Adipose tissue (tissue), 3 donors: ENCODE measurements at regions not wholly inside any gene's neighbourhood (a gene's known extent, or its start where the extent isn't known, plus 50 kb on each side); places are given as distances from the start of the nearest gene placed in this dataset.
"Not testable (repeated sequence)": the region's sequence is repeated elsewhere in the genome, so short reads cannot be mapped to it uniquely, and the experiment has no call there.

Source experiments
- H3K27ac ChIP-seq: one replicate; pipeline ENCODE4 v1.5.1; 2013; ENCODE audit warnings: low read depth, low read length
- WGBS, 3 donors: extraction: QIAGEN DNeasy Blood & Tissue Kit; methylation state at CpG; one replicate each; pipeline ENCODE4 v1.1.7; 2013; 5-methylcytosine and 5-hydroxymethylcytosine counted together
- donor health status: healthy with polysubstance abuse.
- donor health status: Bipolar disorder and iron deficiency.
- donor health status: healthy.

DNA sequence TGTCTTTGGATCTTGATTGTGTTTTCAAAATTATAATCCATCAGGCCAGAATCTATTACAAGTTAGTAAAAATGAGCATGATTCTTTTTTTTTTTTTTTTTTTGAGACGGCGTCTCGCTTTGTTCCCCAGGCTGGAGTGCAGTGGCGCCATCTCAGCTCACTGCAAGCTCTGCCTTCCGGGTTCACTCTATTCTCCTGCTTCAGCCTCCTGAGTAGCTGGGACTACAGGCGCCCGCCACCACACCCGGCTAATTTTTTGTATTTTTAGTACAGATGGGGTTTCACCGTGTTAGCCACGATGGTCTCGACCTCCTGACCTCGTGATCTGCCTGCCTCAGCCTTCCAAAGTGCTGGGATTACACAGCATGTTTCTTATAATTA lies 258.8 kb downstream of the ANAPC1 start:
- H3K27ac ChIP-seq: not testable (repeated sequence)
- WGBS, 3 donors: 62 to 82% (median 66%) methylated on average over 11 to 12 of the region's 12 CpGs

DNA sequence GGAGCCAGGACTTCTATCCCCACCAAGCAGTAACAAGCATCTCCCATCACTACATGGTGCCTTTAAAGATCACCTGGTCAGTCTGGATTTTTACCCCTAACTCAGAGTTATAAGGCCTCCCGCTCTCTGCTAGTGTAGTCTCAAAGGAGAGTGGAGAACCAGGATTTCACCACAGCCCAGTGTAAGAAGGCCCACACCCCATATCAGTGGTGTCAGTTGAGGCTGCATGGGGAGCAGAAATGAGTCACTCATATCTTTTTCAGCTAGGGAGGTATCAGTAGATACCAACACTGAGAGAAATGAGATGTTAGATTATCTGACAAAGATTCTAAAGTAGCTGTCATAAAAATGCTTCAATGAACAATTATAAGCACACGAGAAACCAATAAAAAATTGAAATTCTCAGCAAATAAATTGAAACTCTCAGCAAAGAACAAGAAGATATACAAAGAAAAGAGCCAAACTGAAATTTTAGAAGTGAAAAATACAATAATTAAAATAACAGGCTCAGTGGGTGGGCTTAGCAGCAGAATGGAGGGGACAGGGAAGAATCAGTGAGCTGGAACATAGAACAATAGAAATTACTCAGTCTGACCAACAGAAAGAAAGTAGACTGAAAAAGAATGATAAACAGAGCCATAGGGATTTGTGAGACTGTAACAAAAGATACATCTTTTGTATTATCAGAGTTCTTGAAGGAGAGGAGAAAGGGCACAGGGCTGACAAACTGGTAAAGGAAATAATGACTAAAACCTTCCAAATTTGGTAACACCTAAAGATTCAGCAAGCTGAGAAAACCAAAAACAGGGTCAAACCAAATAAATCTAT lies 257.7 kb downstream of the ANAPC1 start:
- 92 to 99% (median 95%) methylated on average over 2 of the region's 2 CpGs for WGBS, 3 donors
- no peak overlapping the region for H3K27ac ChIP-seq

DNA sequence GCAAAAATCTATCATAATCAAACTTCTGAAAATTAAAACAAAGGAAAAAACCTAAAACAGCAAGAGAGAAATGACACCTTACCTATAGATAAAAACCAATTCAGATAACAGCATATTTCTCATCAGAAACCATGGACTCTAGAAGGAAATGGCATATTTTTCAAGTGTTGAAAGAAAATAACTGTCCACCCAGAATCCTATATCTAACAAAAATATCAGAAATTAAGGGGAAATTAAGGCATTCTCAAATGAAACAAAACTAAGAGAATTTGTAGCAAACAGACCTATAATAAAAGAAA lies 257.2 kb downstream of the ANAPC1 start:
- no peak overlapping the region for H3K27ac ChIP-seq

DNA sequence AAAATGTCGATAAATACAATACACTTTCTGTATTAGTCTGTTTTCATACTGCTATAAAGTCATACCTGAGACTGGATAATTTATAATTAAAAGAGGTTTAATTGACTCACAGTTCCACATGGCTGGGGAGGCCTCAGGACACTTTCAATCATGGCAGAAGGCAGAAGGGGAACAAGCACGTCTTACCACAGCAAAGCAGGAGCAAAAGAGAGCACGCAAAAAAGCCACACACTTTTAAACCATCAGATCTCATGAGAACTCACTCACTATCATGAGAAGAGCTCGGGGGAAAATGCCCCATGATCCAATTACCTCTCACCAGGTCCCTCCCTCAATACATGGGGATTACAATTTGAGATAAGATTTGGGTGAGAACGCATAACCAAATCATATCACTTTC lies 256.7 kb downstream of the ANAPC1 start:
- no peak overlapping the region for H3K27ac ChIP-seq
- 81 to 89% (median 84%) methylated on average over 5 of the region's 5 CpGs for WGBS, 3 donors

DNA sequence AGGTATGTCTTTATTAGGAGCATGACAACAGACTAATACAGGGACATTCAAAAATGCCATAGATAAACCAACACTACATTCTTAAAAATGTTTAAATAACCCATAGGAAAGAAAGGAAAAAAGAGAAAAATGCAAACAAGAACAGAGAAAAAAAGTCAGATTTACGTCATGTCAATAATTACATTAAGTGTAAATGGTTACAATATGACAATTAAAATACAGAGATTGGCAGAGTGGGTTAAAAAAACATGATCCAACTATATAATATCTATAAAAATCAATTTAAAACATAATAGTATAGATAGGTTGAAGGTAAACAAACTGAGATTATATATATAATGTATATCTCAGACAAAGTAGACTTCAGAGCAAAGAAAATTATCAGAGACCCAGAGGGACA lies 255.8 kb downstream of the ANAPC1 start:
- WGBS, 3 donors: 63 to 92% (median 90%) methylated on average over 1 of the region's 1 CpG
- H3K27ac ChIP-seq: no peak overlapping the region

DNA sequence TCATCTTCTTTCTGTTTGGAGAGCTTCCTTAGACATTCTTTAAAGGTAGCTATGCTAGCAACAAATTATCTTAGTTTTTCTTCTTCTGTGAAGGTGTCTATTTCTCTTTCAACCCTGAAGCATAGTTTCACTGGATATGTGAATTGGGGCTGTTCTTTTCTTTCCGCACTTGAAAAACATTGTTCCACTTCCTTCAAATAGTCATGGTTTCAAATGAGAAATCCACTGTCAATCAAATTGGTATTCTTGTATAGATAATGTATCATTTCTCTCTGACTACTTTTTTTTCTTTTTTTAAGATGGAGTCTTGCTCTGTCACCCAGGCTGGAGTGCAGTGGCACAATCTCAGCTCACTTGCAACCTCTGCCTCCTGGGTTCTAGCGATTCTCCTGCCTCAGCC lies 254.0 kb downstream of the ANAPC1 start:
- 96 to 98% (median 97%) methylated on average over 2 of the region's 2 CpGs for WGBS, 3 donors

DNA sequence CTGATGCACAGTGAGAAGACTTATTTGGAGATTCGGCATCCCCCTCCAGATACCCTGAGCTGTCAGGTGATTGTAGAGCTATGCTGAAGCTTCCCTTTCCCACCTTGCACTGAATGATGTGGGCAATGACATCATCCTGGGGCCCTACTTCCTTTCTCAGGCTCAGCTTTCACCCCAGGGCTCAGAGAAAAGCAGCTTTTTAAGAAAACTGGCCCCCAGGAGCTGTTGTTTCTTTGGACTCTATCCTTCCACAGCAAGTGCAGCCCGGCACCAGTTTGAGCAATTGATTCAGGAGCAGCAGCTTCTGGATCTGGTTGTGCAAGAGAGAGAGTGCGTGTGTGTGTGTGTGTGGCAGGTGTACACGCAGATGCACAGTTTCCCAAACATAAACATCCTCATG lies 251.3 kb downstream of the ANAPC1 start:
- 49 to 60% (median 58%) methylated on average over 4 of the region's 4 CpGs for WGBS, 3 donors
- H3K27ac ChIP-seq: no peak overlapping the region

More for the DNA sequence above, 254.0 kb downstream of the ANAPC1 start:
- no peak overlapping the region for H3K27ac ChIP-seq

DNA sequence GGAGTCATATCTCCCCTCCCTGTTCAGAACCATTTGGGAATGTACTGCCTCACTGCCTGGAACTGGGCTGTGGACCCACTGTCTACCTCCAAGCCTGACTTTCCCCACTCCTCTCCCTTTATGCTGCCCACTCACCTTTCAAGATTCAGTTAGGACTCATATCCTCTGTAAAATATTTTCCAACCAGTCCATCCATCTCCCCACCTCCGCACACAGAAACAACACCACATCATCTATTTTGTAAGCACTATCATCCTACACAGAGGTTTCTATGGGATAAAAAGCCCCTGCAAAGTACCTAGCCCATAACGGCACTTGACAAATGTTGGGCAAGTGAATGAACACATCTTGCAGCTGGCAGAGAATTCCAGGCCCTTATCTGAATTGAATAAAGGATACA lies 250.8 kb downstream of the ANAPC1 start:
- no peak overlapping the region for H3K27ac ChIP-seq
- WGBS, 3 donors: 83 to 94% (median 85%) methylated on average over 2 of the region's 2 CpGs

DNA sequence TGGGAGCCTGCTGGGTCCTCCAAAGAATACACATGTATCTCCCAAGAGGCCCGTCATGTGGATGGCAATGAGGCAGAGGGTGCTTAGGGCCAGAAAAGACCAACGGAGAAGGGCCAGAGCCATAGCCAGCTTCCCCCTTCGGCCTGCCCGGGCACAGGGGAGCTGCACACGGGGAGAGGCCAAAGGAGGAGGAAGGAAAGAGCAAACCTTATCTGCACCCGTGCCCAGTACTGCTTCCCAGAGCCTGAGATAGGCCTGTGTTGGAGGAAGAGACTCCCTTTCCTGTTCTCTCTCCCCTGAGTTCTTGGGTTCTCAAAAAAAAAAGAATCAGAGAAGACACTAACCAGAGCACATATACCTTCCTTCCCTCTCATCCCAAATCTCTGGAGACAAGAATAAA lies 250.3 kb downstream of the ANAPC1 start:
- WGBS, 3 donors: 51 to 76% (median 52%) methylated on average over 6 of the region's 6 CpGs
- no peak overlapping the region for H3K27ac ChIP-seq

DNA sequence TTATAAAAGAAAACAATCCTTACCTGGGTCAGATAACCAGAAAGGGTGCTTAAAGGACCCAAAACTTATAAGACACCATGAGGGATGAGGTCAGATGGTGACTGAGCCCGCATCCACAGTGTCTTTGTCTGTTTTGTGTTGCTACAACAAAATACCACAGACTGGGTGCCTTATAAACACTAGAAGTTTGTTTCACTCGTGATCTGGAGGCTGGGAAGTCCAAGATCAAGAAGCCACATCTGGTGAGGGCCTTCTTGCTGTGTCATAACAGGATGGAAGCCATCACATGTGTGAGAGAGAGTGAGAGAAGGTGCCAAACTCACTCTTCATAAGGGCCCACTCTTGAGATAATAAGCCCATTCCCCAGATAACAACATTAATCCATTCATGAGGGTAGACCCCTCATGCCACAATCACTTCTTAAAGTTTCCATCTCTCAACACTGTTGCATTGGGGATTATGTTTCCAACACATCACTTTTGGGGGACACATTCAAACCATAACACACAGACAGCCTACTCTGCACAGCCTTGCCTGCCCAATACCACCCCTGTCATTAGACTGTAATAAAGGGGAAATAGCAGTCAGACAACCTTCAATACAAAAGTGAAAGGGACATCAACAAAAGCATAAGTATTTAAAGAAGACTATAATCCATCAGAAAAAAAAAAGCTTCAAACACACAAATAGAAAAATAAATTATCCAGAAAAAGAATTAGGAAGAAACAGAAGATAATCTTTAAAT lies 249.8 kb downstream of the ANAPC1 start:
- no peak overlapping the region for H3K27ac ChIP-seq
- WGBS, 3 donors: 69 to 83% (median 74%) methylated on average over 2 of the region's 2 CpGs

DNA sequence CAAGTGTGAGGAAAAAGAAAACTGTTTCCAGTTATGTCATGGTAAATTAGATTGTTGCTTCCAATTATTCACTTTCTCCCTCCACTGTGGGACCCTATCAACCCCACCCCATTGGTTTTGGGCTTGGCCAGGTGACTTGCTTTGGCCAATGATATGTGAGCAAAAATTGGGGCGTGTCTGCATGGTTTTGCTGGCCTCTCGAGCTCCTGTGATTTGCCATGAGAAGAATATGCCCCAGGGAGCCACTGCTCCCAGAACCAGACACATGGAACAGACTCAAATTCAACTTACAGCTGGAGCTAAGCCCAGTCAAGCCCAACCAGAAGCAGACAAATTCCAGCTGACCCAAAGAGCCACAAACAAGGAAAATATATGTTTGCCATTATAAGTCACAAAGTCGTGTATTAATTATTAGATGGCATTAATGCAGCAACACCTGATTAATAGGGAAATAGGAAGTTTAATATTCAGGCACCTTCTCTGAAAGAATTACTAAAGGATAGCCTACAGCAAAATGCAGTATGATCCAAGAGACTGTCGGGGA lies 248.9 kb downstream of the ANAPC1 start:
- H3K27ac ChIP-seq: no peak overlapping the region
- 73 to 89% (median 78%) methylated on average over 4 of the region's 4 CpGs for WGBS, 3 donors

DNA sequence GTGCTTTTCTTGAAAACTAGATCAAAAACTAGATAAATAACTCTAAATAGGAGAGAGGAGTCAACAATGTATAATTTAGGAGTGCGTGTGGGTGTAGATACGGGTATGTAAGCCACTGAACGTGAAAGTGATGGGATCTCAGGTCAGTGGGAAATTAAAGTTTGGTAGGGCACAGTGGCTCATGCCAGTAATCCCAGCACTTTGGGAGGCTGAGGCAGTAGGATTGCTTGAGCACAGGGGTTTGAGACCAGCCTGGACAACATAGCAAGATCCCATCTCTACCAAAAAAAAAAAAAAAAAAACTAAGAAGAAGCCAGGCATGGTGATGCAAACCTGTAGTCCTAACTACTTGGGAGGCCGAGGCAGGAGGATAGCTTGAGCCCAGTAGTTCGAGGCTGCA lies 247.1 kb downstream of the ANAPC1 start:
- no peak overlapping the region for H3K27ac ChIP-seq
- 96 to 97% (median 96%) methylated on average over 5 of the region's 5 CpGs for WGBS, 3 donors

DNA sequence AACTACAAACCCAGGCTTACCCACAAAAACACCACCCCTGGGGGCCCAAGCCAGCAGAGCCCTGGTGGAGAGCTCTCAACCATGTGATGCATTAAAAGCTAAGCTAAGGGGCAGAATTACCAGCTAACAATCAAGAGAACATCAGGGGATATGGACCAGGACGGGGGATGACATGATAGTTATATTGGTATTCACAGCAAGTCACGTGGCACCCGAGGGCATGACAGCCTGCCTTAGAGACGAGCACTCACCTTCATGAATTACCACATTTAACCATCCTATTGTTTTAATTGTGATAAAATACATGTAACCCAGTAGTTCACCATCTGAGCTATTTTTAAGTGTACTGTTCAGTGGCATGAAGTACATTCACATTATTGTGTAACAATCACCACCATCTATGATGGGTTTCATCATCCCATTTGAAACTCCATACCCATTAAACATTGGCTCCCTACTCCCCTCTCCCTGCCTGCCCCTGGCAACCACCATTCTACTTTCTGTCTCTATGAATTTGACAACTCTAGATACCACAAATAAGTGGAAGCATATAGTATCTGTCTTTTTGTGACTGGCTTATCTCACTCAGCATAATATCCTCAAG lies 245.6 kb downstream of the ANAPC1 start:
- WGBS, 3 donors: 80 to 97% (median 87%) methylated on average over 4 of the region's 4 CpGs
- H3K27ac ChIP-seq: no peak overlapping the region

DNA sequence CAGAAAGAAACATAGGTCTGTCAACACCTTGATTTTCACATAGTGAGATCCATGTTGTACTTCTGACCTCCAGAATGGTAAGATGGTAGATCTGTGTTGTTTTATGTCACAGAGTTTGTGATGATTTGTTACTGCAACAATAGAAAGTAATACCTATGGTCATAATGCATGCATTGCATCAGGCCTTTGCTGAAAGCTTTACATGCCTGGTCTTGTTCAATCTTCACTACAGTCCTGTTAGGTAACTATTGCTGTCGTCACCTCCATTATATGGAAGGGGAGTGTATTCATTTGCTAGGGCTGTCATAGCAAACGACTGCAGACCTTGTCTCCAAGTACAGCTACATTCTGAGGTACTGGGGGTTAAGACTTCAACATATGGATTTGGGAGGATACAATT lies 243.5 kb downstream of the ANAPC1 start:
- 74 to 83% (median 81%) methylated on average over 2 of the region's 2 CpGs for WGBS, 3 donors
- H3K27ac ChIP-seq: no peak overlapping the region

DNA sequence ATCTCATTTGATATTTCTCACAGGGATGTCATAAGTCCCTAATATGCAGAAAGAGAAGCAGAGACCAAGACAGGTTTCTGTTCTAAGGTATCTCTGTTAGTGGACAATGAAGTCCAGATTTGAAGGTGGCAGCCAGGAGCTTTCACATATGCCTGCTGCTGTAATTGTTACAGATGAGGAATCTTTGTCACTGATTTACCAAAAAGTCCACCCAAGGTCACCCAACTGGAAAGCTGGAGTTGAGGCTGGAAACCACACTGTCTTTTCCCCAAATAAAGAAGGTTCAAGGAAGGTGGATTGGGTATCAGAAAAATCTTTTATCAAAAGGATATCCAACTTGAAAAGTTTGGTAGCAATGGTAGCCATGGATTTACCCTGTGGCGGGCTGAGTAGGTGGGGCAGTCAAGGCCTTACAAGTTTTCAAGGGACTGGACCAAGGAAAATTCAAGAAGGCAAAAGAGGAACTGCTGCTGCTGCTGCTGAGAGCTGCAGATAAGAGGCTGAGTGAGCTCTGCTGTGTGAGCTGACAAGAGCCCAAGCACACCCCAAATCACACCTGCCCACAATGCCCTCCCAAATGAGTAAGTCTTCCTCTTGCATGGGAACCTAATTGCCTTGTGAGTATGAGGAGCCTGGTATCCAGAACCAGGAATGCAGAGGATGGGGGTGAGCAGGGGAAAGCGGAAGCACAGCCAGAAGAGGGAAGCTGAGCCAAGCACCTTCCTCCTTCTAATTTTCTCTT lies 241.2 kb downstream of the ANAPC1 start:
- WGBS, 3 donors: 64 to 93% (median 78%) methylated on average over 2 of the region's 2 CpGs
- H3K27ac ChIP-seq: no peak overlapping the region

DNA sequence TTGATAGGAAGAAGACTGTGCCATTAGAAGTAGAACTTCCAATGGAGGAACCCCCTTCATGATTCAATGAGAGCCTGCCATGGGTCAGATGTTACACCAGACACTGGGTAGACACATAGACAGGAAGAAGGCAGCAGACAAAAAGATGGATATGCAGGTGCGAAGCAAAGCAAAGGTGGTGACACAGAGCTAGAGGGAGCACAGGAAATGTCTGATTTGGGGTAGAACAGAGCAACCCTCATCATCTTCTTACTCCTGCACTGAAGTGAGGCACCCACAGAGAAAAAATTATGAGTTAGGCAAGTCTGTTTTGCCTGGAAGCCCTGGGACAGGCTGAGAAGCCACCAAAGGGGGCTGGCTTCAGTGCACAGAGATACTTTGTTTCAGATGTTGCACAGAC lies 240.2 kb downstream of the ANAPC1 start:
- 79 to 91% (median 89%) methylated on average over 1 of the region's 1 CpG for WGBS, 3 donors
- H3K27ac ChIP-seq: no peak overlapping the region

DNA sequence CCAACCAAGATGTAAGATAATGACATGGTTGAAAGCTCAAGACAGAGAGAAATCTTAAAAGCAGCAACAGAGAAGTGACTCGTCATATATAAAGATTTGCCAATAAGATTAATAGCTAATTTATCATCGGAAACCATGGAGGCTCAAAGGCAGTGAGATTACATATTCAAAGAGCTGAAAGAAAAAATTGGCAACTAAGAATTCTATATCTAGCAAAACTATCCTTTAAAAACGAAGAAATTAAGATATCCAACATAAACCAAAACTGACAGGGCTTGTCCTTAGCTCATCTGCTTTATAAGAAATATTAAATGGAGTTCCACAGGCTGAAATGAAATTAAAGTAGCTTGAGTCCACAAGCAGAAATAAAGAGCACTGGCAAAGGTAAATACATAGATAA lies 236.6 kb downstream of the ANAPC1 start:
- WGBS, 3 donors: 75 to 87% (median 80%) methylated on average over 3 of the region's 3 CpGs
- no peak overlapping the region for H3K27ac ChIP-seq

DNA sequence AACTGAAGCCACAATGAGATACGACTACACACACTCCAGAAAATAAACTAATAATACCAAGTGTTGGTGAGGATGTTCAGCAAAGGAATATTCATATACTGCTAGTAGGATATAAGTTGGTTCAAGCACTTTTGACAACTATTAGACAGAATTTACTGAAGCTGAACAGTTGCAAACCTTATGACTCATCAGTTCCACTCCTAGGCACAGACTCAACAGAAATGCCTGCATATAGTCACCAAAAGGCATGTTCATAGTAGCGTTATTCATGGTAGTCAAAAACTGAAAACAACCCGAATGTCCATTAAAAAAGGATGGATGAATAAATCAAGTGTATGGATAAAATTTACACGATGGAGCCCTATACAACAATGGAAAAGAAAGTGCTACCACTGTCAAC lies 232.0 kb downstream of the ANAPC1 start:
- 86 to 96% (median 93%) methylated on average over 4 of the region's 4 CpGs for WGBS, 3 donors
- H3K27ac ChIP-seq: no peak overlapping the region

DNA sequence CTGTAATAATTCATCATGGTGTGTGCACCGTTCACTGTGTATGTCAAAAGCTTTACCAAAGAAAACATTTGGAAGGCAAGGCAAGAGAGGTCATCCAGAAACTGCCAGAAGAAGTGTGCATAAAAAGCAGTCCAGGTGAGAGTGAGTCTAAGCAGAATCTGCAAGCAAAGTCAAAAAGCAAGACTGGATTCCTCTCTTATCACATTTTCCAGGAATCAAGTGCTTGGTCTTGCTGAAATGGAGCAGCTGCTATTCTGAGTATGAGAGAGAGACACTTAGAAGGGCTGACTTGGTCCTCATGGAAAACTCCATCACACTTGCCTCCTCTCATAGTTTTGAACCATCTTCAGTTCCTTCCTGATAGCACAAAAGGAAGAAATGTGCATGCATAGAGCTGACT lies 231.3 kb downstream of the ANAPC1 start:
- WGBS, 3 donors: 43 to 76% (median 73%) methylated on average over 1 of the region's 1 CpG
- no peak overlapping the region for H3K27ac ChIP-seq
